Loucy (cell line): ENCODE measurements at regions not wholly inside any gene's neighbourhood (a gene's known extent, or its start where the extent isn't known, plus 50 kb on each side); places are given as distances from the start of the nearest gene placed in this dataset.

Source experiments
- H2AFZ ChIP-seq: fragments of 200-600 bp; sonication (generic); 2 replicates; pipeline ENCODE4 v1.6.0; 2016; ENCODE audit warnings: antibody characterized with exemption, mild to moderate bottlenecking, low read length, moderate library complexity
- H3F3A ChIP-seq: fragments of 200-600 bp; 2 replicates; pipeline ENCODE4 v1.6.0; 2016; ENCODE audit warnings: antibody characterized with exemption, low read depth, mild to moderate bottlenecking
- H3K27me3 ChIP-seq: fragments of 200-600 bp; sonication (generic); 2 replicates; pipeline ENCODE4 v1.6.1; 2014; ENCODE audit warnings: low read length, mild to moderate bottlenecking; ENCODE audit not compliant: insufficient read depth, poor library complexity, severe bottlenecking
- H3K36me3 ChIP-seq: fragments of 200-600 bp; sonication (generic); 2 replicates; pipeline ENCODE4 v1.6.1; 2016; ENCODE audit warnings: low read length; ENCODE audit not compliant: insufficient read depth
- H3K4me1 ChIP-seq: fragments of 200-600 bp; sonication (generic); 2 replicates; pipeline ENCODE4 v1.5.1; 2014; ENCODE audit warnings: low read length, mild to moderate bottlenecking; ENCODE audit not compliant: insufficient read depth, poor library complexity, severe bottlenecking
- H3K4me2 ChIP-seq: fragments of 200-600 bp; sonication (generic); 2 replicates; pipeline ENCODE4 v1.6.0; 2014; ENCODE audit warnings: antibody characterized with exemption, low read length, low read depth, mild to moderate bottlenecking; ENCODE audit not compliant: poor library complexity, severe bottlenecking
- H3K4me3 ChIP-seq: fragments of 200-600 bp; sonication (generic); 2 replicates; pipeline ENCODE4 v1.5.1; 2014; ENCODE audit warnings: low read length, mild to moderate bottlenecking, mixed read lengths; ENCODE audit not compliant: poor library complexity, severe bottlenecking
- H3K79me2 ChIP-seq: fragments of 200-600 bp; sonication (generic); 2 replicates; pipeline ENCODE4 v1.6.1; 2014; ENCODE audit warnings: low read length; ENCODE audit not compliant: insufficient read depth
- H3K9ac ChIP-seq: fragments of 200-600 bp; sonication (generic); 2 replicates; pipeline ENCODE4 v1.6.0; 2014; ENCODE audit warnings: mild to moderate bottlenecking, low read depth, low read length, moderate library complexity; ENCODE audit not compliant: poor library complexity, severe bottlenecking
- H3K9me2 ChIP-seq: fragments of 200-600 bp; sonication (generic); replicated peaks from 2 replicates; pipeline ENCODE4 v1.6.1; 2016; ENCODE audit warnings: low read depth, low read length, mixed read lengths
- H3K9me3 ChIP-seq: fragments of 200-600 bp; sonication (generic); 2 replicates; pipeline ENCODE4 v1.6.1; 2014; ENCODE audit warnings: mild to moderate bottlenecking, antibody characterized with exemption, low read length, low read depth; ENCODE audit not compliant: insufficient read depth
- H4K20me1 ChIP-seq: fragments of 200-600 bp; sonication (generic); 2 replicates; pipeline ENCODE4 v1.6.0; 2014; ENCODE audit warnings: antibody characterized with exemption, low read length, mild to moderate bottlenecking; ENCODE audit not compliant: insufficient read depth, poor library complexity, severe bottlenecking
- EZH2phosphoT487 ChIP-seq: fragments of 200-600 bp; IDR thresholded peaks from 2 replicates; pipeline ENCODE4 v1.6.1; 2018; ENCODE audit warnings: antibody characterized with exemption, mild to moderate bottlenecking, moderate library complexity, borderline replicate concordance
- TF ChIP-seq, protein P1 (sequence below): fragments of 200-600 bp; sonication (generic); conservative IDR thresholded peaks from 2 replicates; pipeline ENCODE4 v1.5.1; 2014; ENCODE audit warnings: mild to moderate bottlenecking, antibody characterized with exemption, low read length

DNA sequence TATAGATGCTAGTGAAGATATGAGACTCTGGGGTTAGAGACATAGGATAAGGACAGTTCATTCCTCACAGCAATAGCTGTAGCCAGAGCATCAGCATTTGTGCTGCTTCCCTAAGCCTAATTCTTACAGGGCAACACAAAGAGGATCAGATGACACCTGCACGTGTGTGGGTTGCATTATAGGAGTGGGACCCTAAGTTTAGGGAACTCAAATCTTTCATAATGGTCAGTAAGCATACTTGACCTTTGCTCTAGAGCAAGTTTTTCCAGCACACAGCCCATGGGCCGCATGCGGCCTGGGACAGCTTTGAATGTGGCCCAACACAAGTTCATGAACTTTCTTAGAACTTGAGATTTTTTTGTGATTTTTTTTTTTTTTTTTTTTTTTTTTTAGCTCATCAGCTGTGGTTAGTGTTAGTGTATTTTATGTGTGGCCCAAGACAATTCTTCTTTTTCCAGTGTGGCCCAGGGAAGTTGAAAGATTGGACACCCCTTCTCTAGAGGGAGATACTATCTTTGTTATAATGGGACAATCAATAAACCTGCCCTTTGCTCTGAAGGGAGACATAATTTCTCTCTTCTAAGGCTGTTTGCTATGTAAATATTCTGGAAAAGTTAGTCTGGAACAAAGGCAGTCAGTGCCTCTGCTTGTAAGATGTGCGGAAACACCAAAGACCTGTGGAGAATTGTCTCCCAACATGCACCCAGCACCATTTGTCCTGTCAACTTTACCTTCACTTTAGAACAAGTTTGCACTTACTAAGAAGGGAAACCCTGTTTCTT, 650.2 kb downstream of the ZNF674 start:
- no peaks in the 10 kb centered on the region for H3K4me1 ChIP-seq
- H3K4me2 ChIP-seq = no peak overlapping the region
- no peaks in the 10 kb centered on the region for H3K27me3 ChIP-seq
- H2AFZ ChIP-seq = no peak overlapping the region
- H3K9me3 ChIP-seq = no peaks in the 10 kb centered on the region
- no peaks in the 10 kb centered on the region for H3K79me2 ChIP-seq
- no peaks in the 10 kb centered on the region for H4K20me1 ChIP-seq
- no peaks in the 10 kb centered on the region for H3K36me3 ChIP-seq
- TF ChIP-seq EZH2phosphoT487 = no peak
- TF ChIP-seq, protein P1, sequence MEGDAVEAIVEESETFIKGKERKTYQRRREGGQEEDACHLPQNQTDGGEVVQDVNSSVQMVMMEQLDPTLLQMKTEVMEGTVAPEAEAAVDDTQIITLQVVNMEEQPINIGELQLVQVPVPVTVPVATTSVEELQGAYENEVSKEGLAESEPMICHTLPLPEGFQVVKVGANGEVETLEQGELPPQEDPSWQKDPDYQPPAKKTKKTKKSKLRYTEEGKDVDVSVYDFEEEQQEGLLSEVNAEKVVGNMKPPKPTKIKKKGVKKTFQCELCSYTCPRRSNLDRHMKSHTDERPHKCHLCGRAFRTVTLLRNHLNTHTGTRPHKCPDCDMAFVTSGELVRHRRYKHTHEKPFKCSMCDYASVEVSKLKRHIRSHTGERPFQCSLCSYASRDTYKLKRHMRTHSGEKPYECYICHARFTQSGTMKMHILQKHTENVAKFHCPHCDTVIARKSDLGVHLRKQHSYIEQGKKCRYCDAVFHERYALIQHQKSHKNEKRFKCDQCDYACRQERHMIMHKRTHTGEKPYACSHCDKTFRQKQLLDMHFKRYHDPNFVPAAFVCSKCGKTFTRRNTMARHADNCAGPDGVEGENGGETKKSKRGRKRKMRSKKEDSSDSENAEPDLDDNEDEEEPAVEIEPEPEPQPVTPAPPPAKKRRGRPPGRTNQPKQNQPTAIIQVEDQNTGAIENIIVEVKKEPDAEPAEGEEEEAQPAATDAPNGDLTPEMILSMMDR = no peak
- H3K9ac ChIP-seq = no peak overlapping the region
- H3K9me2 ChIP-seq = no peaks in the 10 kb centered on the region
- H3F3A ChIP-seq = no peaks in the 10 kb centered on the region
- H3K4me3 ChIP-seq = no peak overlapping the region

DNA sequence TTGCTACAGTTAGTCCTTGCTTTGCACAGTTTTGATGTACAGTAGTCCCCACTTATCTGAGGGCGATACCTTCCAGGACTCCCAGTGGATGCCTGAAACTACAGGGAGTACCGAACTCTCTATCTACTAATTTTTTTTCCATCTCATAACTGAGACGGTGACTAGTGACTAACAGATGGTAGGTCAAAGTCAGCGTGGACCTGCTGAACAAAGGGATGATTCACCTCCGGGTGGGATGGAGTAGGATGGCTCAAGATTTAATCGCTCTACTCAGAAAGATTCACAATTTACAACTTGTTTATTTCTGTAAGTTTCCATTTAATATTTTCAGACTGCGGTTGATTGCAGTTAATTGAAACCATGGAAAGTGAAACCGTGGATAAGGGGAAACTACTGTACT, 655.8 kb downstream of the ZNF674 start:
- no peak overlapping the region for H3K9ac ChIP-seq
- TF ChIP-seq EZH2phosphoT487 = no peak
- TF ChIP-seq, protein P1 = no peak
- H3K36me3 ChIP-seq = no peaks in the 10 kb centered on the region
- H3K27me3 ChIP-seq = no peaks in the 10 kb centered on the region
- H3K9me3 ChIP-seq = no peaks in the 10 kb centered on the region
- H3F3A ChIP-seq = no peaks in the 10 kb centered on the region
- no peak overlapping the region for H2AFZ ChIP-seq
- no peaks in the 10 kb centered on the region for H3K4me1 ChIP-seq
- H3K4me2 ChIP-seq = no peak overlapping the region
- no peak overlapping the region for H3K4me3 ChIP-seq
- no peaks in the 10 kb centered on the region for H4K20me1 ChIP-seq
- no peaks in the 10 kb centered on the region for H3K9me2 ChIP-seq
- no peaks in the 10 kb centered on the region for H3K79me2 ChIP-seq

DNA sequence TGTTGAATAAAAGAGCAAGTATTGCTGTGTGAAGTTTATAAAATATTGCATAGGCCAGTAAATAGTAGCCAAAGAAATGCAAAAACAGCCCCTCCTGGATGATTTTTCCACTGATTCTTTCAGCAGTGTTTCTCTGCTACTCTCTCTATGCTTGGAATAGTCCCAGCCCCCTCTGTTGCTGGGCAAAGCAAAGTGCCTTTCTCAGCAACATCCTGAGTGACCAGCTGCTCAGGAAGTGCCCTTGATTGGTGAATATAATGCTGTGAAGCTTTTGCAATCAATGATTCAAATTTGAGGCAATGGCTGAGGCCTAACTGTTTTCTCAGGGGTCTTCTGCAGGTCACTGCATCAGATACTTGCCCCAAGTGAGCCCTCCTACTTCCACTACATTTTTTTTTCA, 656.7 kb downstream of the ZNF674 start:
- Histone ChIP-seq H3K9me2 (no peaks in the 10 kb centered on the region), H3K36me3 (no peaks in the 10 kb centered on the region), H3K4me1 (no peaks in the 10 kb centered on the region), H3K4me3 (no peak overlapping the region), H3F3A (no peaks in the 10 kb centered on the region), H4K20me1 (no peaks in the 10 kb centered on the region), H3K4me2 (no peak overlapping the region), H3K79me2 (no peaks in the 10 kb centered on the region), H3K9me3 (no peaks in the 10 kb centered on the region), H2AFZ (no peak overlapping the region), H3K27me3 (no peaks in the 10 kb centered on the region), H3K9ac (no peak overlapping the region)
- TF ChIP-seq, protein P1 = no peak
- no peak for TF ChIP-seq EZH2phosphoT487
